Dedifferentiated amniotic fluid mesenchymal stem cell (primary cell): ENCODE measurements at regions not wholly inside any gene's neighbourhood (a gene's known extent, or its start where the extent isn't known, plus 50 kb on each side); places are given as distances from the start of the nearest gene placed in this dataset.
"Not testable (repeated sequence)": the region's sequence is repeated elsewhere in the genome, so short reads cannot be mapped to it uniquely, and the experiment has no call there.

ENCODE experiments used
- DNase-seq: peaks from one replicate; pipeline ENCODE4 v3.0.0-alpha.2; 2016; ENCODE audit errors: extremely low spot score

DNA sequence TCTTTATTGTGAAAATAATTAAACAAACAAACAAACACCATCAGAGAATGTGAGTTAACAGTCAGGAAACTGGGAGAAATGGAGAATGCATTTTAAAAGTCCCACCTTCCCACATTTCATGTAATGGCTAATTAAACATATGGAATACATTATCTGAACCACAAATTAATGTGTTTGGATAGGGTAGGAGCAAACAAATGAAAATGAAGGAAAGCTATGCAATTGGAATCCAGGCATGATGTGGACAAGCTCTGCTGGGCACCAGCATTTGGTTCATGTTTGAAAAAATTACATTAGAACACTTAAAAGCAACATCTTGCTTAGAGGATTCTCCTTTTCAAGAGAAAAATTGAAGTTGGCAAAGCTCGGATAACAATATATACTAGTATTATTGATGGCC lies 628.1 kb downstream of the LMO4 start:
- DNase-seq, result no peak

DNA sequence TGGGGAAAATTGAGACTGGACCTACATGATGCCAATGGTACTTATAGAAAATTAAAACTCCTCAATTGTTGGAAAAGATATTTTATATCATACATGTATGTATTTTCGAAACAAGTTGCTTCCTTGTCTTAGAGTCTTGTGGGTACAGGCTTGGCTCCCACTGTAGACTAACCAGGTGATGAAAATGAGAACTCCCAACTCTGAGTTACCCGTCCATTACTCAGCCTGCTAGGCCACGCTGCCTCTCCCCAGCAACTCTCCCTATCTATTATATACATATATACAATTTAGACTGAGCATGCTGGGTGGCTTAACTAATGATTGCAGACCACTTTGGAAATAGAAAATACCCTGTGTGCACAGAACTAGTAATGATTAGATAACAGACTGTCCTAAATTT lies 628.7 kb downstream of the LMO4 start:
- DNase-seq, result no peak

DNA sequence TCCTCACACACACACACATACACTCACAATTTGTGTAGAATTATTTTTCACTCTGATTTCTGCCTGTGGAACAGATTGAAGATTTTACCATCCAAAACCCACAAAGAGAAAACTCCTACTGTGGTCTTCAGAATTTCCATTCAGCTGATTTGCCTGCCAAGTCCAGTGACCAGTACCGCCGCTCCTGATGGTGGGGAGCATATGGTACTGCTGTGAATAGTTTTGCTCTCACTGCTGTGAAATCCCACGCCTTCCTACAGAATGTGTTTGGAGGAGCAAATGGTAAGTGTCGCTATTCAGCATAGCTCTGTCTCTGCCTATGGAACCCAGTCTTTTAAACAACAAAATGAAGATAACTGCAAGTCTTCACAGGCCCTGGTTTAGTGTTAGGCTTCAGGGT lies 629.5 kb downstream of the LMO4 start:
- no peak for DNase-seq

DNA sequence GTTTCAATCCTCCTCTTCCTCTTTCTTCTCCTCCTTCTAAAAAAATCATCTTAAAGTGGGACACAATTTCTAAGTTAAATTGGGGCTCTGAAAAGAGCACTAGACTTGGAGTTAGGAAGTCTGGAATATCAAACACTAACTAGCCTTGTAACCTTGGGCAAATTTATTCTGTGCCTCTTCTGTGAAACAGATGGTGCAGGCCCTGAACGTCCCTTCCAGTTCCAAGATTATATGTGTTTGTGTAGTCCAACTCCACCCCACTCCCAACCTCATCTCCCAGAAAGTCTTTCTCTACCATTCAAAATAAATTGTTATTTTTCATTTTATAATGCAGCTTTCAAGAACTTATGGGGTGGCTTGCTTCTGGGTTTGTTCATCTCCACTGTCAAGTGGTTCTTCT lies 630.0 kb downstream of the LMO4 start:
- DNase-seq, result no peak

DNA sequence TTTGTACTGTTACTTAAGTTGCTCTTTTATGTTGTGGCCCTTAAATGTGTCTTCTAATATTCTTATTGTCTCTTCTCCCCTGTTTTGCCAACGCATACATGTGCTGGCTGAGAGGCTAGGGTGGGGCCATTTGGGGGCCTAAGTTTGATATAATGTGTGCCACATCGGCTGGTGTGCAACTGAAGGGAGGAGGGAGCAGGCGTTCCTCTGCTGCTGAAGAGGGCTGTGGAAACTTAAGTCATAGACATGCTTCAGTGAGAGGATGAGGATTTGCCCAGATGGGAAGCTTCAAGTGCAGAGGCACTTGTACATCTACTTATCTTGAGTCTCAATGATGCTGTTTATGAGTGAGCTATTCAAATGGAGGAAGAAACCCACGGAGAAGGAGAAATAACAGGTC lies 630.6 kb downstream of the LMO4 start:
- DNase-seq, result no peak

DNA sequence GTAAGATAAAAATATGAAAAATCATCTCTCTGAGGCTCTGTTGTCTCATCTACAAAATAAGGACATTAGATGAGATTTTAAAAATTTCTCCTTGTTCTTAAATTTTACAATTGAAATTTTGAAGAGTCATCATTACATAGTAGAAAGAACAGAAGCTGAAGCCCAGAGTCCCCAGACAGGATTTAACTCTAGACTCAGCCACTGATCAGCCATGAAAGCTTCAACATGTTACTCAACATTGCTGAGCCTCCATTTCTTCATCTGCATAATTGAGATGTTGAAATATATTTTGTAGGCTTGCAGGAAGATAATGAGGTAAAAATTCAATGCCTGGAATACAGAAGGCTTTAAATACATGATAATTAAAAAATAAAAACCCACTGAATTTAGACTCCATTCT lies 633.3 kb downstream of the LMO4 start:
- no peak for DNase-seq

DNA sequence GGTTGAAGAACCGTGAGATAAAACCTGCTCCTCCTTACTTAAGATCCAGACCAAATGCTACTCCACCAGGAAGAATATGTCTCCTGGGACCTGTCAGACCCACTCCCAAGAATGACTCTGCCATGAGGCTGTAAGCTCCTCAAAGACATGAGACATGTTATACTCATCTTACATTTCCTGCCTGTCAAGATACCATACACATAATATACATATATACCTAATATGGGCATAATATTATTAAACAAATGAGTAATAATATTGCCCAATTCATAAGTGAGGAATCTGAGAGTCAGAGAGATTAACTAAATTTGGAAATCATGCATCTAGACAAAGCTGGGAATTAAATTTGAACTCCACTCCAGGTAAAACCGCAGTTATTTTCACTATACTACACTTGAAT lies 634.9 kb downstream of the LMO4 start:
- no peak for DNase-seq

DNA sequence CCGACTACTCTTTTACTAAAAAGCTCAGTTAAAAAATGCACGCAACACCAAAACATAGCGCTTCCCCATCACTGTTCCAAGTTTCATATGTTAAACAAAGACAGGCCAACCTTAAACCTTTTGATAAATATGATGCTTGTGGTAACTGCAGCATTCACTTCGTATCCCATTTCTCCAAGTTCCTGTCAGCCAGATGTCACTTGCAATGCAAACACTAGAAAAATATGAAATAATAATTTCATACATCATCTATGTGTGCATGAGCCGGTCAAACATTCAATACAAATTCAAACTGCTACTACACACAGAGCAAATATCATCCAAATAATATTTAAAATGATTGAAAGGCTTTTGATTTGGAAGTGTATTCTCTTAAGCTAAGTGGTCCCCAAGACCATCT lies 636.5 kb downstream of the LMO4 start:
- no peak for DNase-seq

DNA sequence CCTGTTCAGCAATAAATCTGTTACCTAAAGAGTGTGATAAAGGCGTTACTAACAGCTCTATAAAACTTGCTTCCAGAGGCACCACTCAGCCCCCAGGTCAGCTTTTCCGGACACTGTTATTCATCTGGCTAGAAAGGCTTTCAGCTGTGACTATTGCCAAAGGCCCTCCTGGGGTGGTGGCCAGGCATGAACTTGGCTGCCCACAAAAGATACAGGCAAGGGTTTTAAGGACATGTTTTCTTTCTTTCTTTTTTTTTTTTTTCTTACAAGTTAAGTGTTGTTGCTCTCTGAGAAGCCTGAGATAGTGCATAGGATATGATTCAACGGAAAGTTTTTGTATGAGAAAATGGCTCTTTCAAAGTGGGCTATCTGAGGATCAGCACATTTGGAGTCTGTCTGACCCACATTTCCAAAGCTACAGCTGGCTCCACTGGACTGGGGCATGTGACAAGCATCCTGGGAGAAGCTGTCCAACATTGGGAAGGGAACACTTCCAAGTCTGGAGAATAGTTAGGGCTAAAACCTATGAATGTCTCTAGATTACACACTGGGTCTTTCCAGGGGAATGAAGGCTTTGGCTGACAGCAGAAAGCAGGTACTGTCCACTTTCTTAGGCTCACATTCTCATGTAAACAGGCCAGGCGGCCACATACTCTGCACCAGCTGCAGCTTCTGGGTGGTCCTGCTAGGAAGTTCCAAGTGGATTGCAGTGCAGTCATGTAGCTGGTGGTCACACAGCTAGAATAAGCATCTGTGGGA lies 639.7 kb downstream of the LMO4 start:
- DNase-seq, result no peak

DNA sequence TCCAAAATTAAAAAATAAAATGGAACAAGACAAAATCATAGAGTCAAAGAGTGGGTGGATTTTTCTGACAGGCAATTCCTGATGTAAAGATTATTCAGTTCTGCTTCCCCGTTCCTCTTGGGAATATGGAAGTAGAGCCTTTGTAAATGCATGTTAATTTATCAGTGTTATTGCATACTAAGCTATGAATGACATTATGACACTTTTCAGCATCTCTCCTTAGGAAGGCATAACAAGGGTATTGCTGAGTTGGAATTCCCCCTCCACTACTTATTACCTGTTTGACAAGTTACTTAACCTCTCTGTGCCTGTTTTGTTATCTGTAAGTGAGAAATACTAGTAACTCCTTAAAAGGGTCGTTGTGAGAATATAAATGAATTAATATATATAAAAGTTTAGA lies 640.4 kb downstream of the LMO4 start:
- DNase-seq, result no peak

DNA sequence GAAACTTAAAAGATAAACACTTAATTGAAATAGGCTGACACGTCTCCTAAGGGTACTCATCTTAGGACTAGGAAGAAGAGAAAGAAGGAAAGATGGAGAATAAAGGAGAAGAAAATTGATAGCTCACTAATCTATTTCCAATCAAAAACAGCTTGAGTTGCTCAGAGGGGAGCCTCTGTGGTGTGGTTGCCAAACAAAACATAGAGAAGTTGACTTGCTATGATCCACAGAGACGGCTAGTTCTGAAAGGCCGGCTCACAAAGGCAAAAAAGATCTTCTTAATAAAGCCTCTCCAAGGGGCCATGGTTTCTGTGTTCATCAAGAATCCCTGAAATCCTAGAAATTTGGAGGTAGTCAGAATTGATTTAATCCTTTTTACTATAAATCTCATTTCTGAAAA lies 644.1 kb downstream of the LMO4 start:
- no peak for DNase-seq

DNA sequence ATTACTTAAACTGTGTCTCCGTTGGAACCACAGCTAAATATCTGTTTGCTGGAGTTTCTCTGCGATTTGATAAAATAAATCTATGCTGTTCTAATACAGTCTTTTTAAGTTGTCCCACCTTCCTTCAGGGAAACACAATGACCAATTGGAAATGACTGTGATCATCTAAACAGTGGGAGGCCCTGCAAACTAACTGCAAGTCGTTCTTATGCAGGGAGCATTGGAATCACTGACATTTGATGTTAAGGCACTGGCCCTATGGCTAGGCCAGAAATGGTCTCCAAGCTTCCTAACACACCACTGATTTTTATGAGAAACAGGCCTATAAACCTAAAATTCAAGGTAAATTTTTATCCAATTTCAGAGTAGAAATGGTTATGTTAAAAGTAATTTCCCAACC lies 645.2 kb downstream of the LMO4 start:
- no peak for DNase-seq

DNA sequence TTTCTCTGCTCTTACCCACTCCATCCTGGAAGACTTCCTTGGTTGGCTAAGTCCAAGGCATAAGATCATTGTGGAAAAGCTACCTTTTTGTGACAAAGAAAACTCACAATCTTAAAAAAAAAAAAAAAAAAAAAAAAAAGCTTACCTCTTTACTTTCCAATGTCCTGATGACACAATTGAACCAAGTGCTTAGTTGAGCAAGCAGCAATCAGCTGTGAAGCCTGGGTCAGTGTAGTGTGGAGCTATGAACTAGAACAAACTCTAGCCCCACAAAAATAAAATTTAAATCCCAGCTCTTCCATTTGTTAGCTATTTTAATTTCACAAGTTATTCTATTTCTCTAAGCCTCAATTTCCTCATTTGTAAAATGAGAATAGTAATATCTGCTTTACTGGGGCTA lies 647.6 kb downstream of the LMO4 start:
- no peak for DNase-seq

DNA sequence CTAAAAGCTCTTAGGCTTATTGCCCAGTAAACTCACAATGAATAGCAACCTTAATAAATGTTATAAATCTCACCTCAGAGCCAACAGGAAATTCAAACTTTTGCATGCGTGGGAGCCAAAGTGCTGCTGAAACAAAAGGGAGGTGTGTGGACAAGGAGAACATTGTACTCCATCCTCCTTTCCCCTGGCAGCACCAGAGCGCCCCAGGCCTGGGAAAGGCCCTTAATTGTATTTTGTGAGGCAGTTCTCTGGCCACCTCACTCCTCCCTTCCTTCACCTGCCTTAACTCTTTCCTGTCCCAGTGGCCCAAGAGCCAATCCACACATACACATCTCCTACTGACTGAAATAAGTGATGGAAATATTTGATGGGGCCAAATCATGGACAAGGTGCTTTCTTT lies 648.5 kb downstream of the LMO4 start:
- DNase-seq, result no peak

DNA sequence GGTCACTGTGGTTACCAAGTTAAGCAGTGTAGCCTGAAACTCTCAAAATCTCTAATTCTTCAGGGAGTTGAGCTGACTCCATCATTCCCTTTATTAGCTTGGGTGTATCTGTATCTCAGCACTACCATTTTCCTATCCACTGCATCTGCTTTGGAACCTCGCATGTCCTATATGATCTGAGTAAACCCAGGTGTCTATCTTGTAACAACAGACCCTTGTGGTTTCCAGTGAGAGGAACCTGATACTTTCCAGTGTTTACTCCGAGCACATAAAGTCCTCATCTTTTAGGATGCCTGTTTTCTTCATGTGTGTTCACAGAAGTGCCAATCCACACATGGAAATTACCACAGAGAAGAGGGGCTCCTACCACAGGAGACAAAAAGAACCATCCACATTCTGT lies 650.4 kb downstream of the LMO4 start:
- DNase-seq, result no peak

DNA sequence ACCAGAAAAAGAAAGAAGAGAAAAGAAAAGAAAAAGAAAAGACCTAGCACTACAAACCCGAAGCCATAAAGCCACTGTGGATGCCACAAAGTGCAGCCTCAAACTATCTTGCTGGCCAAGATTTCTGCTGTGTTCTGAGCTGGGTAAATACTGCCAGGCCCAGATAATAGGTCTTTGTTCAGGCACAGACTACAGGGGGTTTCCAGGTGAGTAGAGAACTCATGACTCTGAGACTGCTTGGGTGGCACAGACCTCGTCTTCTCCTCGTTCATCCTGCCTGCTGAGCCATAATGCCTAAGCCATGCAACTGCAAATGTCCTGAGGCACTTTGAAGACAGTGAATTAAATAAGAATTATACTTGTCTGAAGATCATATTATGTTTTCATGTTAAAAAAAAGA lies 651.8 kb downstream of the LMO4 start:
- DNase-seq, result no peak

DNA sequence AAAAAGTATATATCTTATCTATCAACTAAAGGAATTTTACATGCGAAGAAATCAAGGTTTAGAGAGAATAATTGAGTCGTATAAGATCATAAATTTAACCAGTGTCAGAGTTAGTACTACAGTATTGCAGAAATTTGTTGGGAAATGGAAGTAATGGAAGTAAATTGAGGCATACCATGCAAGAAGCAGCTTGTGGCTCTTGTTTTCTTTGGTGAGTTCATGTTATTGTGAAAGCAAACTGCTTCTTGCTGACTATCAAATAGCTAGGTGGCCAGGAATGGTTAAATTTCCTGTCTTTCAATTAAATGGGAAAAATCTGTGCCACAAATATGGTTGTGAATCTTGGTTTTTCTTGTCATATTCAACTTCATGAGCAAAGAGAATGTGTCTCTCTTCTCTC lies 652.7 kb downstream of the LMO4 start:
- DNase-seq, result no peak

DNA sequence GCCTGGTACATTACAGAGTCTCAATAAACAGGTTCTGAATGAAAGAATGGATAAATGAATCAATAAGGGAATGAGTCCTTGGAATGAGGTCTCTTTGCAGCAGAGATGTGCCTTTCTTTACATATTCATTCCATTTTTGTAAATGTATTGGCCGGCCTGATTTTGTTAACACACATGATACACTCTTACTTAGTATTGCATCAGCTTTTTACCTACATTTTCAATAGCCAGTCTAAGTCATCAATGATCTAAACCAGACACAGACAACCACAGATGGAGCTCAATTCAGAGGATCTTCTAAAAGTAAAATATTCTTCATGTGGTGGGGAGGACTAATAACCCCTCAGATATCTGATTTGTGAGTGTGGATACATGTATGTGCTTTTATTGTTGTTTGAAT lies 653.1 kb downstream of the LMO4 start:
- no peak for DNase-seq

DNA sequence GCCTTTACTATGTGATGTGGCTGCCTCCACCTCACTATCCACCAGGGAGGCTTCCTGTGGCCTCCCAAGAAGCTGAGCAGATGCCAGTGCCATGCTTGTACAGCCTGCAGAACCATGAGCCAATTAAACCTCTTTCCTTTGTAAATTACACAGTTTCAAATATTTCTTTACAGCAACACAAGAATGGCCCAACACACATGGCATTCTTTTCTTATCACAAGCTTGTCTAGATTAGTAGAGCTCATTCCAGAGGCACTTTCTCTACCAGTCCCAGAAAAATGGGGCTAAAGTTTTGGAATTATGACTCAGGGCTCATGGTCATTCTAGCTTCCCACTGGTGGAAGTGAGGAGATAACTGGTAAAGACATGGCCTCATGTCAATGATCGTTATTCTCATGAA lies 655.2 kb downstream of the LMO4 start:
- DNase-seq, result no peak

DNA sequence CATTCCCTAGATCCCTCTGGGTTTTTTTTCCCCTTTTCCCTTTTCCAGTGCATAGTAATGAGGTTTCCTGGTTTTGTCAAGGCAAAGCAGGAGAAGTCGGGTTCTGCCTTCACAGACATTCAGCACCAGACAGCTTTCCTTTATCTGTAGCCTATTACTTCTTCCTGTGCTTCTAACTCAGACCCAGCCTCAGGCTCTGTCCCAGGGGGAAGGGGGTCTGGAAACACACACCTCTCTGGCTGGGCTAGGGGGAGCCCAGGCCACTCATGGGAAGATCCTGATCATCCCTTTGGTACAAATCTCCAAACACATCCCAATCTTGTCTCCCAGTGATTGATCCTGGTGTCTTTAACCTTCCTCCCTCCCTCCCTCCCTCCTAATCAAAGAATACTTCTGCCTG lies 656.4 kb downstream of the LMO4 start:
- DNase-seq, result no peak

DNA sequence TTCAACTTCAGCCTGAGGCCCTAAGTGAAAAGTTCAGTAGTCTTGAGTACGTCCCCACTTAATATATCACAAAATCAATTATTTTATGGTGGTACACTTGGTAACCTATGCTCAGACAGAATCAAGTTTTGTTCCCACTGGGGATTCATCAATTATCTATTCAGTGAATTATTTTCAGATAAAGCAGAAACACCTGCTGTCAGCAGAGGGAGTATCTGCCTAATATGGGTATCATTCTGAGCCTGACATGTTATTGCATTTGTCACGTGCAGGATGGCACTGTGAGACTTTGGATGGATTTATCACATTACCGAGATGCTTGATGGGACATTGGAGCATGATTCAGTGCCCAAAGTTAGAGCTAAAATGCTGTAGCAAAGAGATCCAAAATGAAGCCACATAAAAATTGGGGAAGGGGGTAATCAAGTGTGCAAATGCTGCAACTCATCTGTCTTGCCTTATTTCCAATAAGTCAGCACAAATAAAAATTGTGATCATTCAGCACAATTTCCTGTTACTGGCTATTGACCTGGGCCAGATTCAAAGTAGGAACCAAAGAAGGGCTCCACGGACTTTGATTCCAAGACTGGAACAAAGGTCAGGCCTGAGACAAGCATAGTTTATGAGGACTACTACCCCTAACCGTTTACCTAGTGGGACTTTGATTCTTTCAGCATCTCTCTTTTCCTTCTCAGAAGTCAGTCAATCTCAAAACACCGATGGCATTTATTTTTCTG lies 657.6 kb downstream of the LMO4 start:
- DNase-seq, result no peak

DNA sequence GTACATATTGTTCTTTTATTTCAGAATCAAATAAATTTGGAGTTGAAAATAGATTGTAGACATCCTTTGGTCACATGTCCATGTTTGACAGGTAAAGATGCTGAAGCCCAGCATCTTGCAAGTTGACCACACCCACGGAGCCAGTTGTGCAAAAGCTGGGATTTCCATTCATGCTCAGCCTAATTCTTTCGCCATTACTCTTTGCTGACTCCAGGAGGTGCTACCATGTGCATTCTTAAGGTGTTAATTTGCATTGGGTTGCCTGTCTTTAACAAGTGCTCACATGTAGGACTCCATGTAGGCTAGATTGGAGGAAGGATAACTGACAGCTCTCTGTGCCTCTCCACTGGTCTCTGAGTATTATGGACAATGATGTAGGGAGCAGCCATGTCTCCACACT lies 660.7 kb downstream of the LMO4 start:
- DNase-seq, result no peak

DNA sequence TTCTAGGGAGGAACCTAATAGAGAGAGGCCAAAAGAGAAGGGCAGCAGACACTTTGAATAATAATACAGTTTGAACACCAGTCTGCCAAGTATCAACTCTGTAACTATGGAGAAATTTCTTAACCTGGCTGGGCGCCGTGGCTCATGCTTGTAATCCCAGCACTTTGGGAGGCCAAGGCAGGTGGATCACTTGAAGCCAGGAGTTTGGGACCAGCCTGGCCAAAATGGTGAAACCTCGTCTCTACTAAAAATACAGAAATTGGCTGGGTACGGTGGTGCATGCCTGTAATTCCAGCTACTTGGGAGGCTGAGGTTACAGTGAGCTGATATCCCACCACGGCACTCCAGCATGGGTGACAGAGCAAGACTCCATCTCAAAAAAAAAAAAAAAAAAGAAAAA lies 663.9 kb downstream of the LMO4 start:
- DNase-seq, result not testable (repeated sequence)

DNA sequence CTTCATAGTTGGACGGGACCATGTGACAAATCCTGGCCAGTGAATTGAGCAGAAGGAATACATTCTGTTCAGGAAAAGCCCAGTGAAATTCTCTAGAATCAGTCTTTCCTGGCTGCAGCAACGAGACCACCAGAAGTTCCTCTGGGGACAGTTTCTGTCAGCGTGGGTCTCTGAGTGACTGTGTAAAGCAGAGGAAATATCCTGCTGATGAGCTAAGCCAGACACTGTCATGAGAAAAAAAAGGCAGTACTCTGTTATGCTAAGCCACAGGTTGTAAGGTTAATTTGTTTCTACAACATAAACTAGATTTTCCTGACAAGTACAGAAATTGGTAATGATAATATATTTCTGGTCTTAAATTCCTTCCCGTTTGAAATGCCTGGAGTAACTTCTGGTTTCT lies 664.4 kb downstream of the LMO4 start:
- no peak for DNase-seq
